ENCODE measurements at regions not wholly inside any gene's neighbourhood (a gene's known extent, or its start where the extent isn't known, plus 50 kb on each side); places are given as distances from the start of the nearest gene placed in this dataset.
"Not testable (repeated sequence)": the region's sequence is repeated elsewhere in the genome, so short reads cannot be mapped to it uniquely, and the experiment has no call there.

GRCh38 chr2:8555543-8555942 is 126.3 kb upstream of the ID2 start:
- intact Hi-C loops (cut with micrococcal nuclease) = no loop called here

DNA sequence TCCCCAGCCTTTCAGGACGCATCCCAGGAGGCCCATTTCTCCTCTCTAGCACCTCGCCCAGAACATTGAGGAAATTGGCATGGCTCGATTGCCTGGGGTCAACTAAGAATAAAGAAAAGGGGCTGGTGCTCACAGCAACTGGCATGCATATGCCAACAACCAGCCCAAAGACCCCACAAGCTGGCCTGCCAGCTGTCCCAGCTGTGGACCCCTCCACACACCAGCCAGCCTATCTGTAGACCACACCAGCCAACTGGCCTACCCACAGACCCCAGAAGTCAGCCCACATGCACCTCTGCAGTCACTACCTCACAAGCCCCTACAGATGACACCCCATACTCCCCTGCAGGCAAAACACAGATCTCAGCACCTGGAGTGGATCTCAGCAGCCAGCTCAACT is 123.8 kb upstream of the ID2 start:
- intact Hi-C loops (cut with micrococcal nuclease) = no loop called here

DNA sequence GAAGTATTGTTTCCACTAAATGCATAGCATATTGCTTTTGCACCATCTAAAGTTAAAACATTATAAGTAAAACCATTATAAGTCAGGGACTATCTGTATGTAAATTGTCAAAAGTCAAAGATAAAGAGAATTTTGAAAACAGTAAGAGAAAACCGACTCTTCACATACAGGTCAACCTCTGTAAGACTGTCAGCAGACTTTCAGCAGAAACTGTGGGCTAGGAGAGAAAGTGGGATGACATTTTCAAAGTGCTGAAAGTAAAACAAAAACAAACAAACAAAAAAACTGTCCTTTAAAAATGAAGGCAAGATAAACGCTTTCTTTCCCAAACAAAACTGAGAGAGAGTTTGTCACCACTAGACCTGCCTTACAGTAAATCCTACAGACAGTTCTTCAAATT is 122.9 kb upstream of the ID2 start:
- intact Hi-C loops (cut with micrococcal nuclease) = no loop called here

GRCh38 chr2:8559805-8560204 is 122.1 kb upstream of the ID2 start:
- intact Hi-C loops (cut with micrococcal nuclease) = no loop called here

- intact Hi-C loops (cut with micrococcal nuclease) = not testable (repeated sequence)
Observed at GRCh38 chr2:8561692-8562091, 120.2 kb upstream of the ID2 start.

DNA sequence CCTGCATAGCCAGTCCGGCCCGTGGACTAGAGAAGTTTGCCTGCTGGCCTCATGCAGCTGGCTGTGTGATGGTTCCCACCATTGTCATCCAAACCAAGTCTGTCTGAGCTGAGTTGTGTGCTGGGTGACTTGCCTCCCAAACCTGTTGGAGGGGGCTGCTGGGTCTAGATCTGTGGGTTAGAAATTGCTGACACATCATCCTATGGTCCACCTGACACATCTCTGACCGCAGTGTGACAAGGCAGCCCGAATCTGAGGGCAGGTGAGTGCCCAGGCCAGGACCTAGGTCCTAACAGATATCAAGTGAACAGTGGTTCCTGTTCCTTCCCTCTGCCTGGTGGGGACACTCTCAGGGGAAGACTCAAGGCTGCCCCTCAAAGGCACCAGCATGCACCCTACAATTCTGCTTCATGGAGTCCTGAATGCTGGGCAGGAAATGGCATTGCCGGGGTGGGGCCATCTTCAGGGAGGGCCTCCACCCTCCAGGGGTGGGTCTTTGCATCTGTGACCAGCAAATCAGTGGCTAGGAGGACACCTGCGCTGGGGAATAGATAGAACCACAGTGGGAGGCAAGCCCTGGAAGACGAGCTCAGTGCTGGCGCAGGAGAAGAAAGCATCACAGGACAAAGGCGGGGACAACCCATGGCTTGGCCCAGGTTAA is 117.9 kb upstream of the ID2 start:
- intact Hi-C loops (cut with micrococcal nuclease) = no loop called here

- intact Hi-C loops (cut with micrococcal nuclease) = no loop called here
Observed at GRCh38 chr2:8564475-8564874, 117.4 kb upstream of the ID2 start.

- intact Hi-C loops (cut with micrococcal nuclease) = no loop called here
Observed at GRCh38 chr2:8565399-8566154, 116.3 kb upstream of the ID2 start.

DNA sequence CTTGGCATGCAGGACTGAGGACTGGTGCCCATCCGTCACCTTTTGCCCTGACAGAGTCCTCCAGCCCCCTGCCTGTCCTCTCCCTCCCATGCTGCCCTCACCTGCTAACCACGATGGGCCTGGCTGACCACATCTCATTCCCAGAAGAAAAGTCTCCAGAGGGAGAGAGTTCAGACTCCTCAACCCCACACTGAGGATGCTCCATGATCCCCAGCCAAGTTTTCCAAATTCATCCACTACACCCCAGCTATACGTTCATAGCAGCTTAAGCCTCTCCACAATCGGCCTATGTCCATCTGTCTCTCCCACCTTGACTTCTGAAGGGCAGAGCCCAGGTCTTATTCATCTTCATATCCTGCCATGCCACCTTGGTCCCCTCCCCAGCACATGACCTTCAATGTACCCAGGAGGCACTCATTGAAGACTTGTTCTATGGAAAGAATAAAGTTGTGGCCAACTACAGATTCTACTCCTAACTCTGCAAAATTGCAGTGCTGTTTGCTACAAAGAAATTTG is 115.6 kb upstream of the ID2 start:
- intact Hi-C loops (cut with micrococcal nuclease) = no loop called here

DNA sequence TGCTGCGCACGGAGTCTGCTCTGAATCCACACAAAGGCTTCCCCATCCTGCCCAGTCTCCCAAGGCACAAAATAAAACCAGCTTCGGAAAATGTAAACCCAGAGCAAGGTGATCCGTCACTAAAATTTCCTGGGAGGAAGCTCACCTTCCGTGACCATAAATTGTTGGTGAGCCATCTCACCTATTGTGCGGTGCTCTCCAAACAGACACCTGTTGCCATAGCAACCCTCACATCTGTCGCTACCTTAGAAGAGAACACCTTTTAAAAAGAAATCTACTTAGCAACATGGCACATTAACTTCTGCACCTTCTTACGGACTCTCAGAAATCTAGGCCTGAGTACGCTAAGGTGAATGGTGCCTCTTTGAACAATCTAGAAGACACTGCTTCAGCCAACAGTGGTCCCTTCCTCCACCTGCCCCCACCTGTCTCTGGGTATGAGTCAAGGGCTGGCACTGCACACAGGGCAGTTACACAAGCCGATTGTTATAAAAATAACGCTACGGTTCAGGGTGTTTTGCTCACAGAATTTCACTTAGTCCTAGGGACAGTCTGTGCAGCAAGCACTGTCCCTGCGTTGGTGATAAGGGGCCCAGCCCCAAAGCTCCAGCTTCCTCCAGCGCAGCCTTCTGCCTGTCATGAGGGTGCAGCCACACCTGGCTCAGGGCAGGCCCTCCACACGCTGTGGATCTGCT is 114.9 kb upstream of the ID2 start:
- intact Hi-C loops (cut with micrococcal nuclease) = no loop called here

GRCh38 chr2:8567469-8568260 is 114.2 kb upstream of the ID2 start:
- intact Hi-C loops (cut with micrococcal nuclease) = no loop called here

DNA sequence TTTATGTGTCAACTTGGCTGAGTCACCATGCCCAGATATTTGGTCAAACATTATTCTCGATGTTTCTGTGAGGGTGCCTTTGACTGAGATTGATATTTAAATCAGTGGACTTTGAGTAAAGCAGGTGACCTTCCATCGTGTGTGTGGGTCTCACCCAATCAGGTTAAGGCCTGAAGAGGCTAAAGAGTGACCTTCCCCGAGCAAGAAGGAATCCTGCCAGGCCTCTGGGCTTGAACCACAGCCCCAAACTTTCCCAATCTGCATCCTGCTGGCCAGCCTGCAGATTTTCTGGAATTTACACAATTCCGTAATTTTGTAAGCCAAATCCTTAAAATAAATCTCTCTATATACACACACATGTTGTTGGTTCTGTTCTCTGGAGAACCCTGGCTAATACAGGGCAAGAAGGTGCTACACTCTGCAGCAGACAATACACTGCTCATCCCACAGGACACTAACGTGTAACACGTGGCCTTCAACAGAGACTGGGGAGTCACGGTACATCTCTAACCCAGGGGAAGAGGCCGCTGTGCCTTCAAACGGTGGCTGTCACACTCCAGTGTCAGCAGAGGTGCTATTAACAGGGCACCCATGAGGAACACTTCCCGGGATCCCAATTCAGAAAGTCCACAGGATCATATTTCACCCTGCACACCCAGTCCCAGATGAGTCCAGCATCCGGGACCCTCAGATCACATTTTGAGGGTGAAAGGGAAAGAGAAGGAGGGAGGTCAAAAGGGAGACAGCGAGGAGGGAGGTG is 113.1 kb upstream of the ID2 start:
- intact Hi-C loops (cut with micrococcal nuclease) = no loop called here

GRCh38 chr2:8569332-8569930 is 112.4 kb upstream of the ID2 start:
- intact Hi-C loops (cut with micrococcal nuclease) = no loop called here

GRCh38 chr2:8570637-8571036 is 111.2 kb upstream of the ID2 start:
- intact Hi-C loops (cut with micrococcal nuclease) = no loop called here

- intact Hi-C loops (cut with micrococcal nuclease) = no loop called here
Observed at GRCh38 chr2:8571301-8571791, 110.5 kb upstream of the ID2 start.

GRCh38 chr2:8571792-8572499 is 109.9 kb upstream of the ID2 start:
- intact Hi-C loops (cut with micrococcal nuclease) = no loop called here

- intact Hi-C loops (cut with micrococcal nuclease) = no loop called here
Observed at GRCh38 chr2:8572712-8573233, 109.1 kb upstream of the ID2 start.

DNA sequence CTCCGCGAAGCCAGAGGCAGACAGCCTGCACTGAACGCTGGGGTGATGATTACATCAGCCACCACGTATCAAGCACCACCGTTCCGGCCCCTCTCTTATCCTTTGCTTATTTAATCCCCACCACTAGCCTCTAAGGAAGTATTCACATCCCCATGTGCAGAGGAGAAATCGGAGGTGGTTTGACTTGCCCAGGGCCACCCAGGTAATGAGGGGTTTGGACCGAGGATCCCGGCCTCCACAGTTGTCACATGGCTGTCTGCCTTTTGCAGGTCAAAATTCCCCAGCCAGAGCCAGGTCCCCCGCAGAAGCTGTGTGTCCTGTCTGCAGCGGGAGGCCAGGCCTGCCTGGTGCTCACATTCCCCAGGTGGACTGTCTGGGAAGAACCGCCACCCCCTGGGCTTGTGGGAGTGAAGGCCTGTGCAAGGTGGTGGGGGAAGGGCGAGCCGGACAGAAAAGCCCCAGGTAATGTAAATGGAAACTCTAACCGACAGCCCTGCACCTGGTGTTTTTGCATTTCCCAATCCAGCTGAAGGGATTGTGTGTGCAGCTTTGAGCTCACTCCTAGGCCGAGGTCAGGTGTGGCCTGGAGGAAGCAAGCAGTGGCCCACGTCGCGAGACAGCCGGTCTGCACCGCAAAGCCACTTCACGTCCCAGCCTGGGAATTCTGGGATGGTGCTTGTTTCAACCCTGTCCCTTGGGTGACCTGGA is 108.5 kb upstream of the ID2 start:
- intact Hi-C loops (cut with micrococcal nuclease) = no loop called here

- intact Hi-C loops (cut with micrococcal nuclease) = no loop called here
Observed at GRCh38 chr2:8573942-8574195, 108.0 kb upstream of the ID2 start.

Data from T-helper 1 cell treated with Interleukin-12 subunit alpha and Interleukin-12 subunit beta and Interleukin-4 antibody, amounts not matched to agents 30 ng/mL and 1 ng/mL, for 36 hours (primary cell).